Muscle layer of colon (tissue), 2 donors: ENCODE measurements at regions not wholly inside any gene's neighbourhood (a gene's known extent, or its start where the extent isn't known, plus 50 kb on each side); places are given as distances from the start of the nearest gene placed in this dataset.

Experiments used
- H3K27ac ChIP-seq: one replicate; pipeline ENCODE4 v1.7.0; 2013; ENCODE audit warnings: low read depth, mild to moderate bottlenecking, low read length, moderate library complexity
- H3K27me3 ChIP-seq, 2 donors: one replicate each; pipeline ENCODE4 v1.7.0; 2013; ENCODE audit warnings: low read length in 2 of 2, mild to moderate bottlenecking in 2 of 2; ENCODE audit not compliant: insufficient read depth in 2 of 2, control insufficient read depth in 1 of 2
- H3K36me3 ChIP-seq: one replicate; pipeline ENCODE4 v1.7.0; 2013; ENCODE audit warnings: mild to moderate bottlenecking, low read length; ENCODE audit not compliant: insufficient read depth
- H3K4me1 ChIP-seq: one replicate; pipeline ENCODE4 v1.7.0; 2013; ENCODE audit warnings: mild to moderate bottlenecking, low read length; ENCODE audit not compliant: insufficient read depth
- H3K4me3 ChIP-seq, 2 donors: one replicate each; pipeline ENCODE4 v1.7.0; 2013; ENCODE audit warnings: low read length in 2 of 2, low read depth in 1 of 2, mild to moderate bottlenecking in 1 of 2, moderate library complexity in 1 of 2
- H3K9ac ChIP-seq: one replicate; pipeline ENCODE4 v1.7.0; 2013; ENCODE audit warnings: low read length
- H3K9me3 ChIP-seq: one replicate; pipeline ENCODE4 v1.7.0; 2013; ENCODE audit warnings: mild to moderate bottlenecking, low read length
- donor health status: abdominal sarcoma.
- donor health status: Adenocarcinoma of cecum.

- Histone ChIP-seq H3K36me3 (no peaks in the 10 kb centered on the region), H3K27me3 (no peaks in the 10 kb centered on the region), H3K4me3 (no peak overlapping the region), H3K9me3 (no peaks in the 10 kb centered on the region), H3K27ac (no peak overlapping the region), H3K9ac (no peak overlapping the region), H3K4me1 (no peaks in the 10 kb centered on the region)
Measured at GRCh38 chr2:5589183-5589582, 103.0 kb upstream of the SOX11 start.

GRCh38 chr2:5590886-5591285 lies 101.3 kb upstream of the SOX11 start:
- Histone ChIP-seq H3K27me3 (no peaks in the 10 kb centered on the region), H3K9ac (no peak overlapping the region), H3K4me1 (no peaks in the 10 kb centered on the region), H3K9me3 (no peaks in the 10 kb centered on the region), H3K4me3 (no peak overlapping the region), H3K36me3 (no peaks in the 10 kb centered on the region), H3K27ac (no peak overlapping the region)

GRCh38 chr2:5592916-5593315 lies 99.3 kb upstream of the SOX11 start:
- no peaks in the 10 kb centered on the region for H3K36me3 ChIP-seq

GRCh38 chr2:5594249-5594695 lies 97.9 kb upstream of the SOX11 start:
- no peak overlapping the region for H3K9ac ChIP-seq
- no peaks in the 10 kb centered on the region for H3K27me3 ChIP-seq
- no peak overlapping the region for H3K27ac ChIP-seq
- no peaks in the 10 kb centered on the region for H3K9me3 ChIP-seq
- no peaks in the 10 kb centered on the region for H3K36me3 ChIP-seq
- H3K4me3 ChIP-seq = no peak overlapping the region
- no peaks in the 10 kb centered on the region for H3K4me1 ChIP-seq

More at GRCh38 chr2:5592916-5593315, 99.3 kb upstream of the SOX11 start:
- no peak overlapping the region for H3K9ac ChIP-seq
- H3K4me1 ChIP-seq = no peaks in the 10 kb centered on the region
- no peaks in the 10 kb centered on the region for H3K9me3 ChIP-seq
- no peaks in the 10 kb centered on the region for H3K27me3 ChIP-seq
- H3K4me3 ChIP-seq = no peak overlapping the region
- no peak overlapping the region for H3K27ac ChIP-seq

GRCh38 chr2:5596868-5597267 lies 95.3 kb upstream of the SOX11 start:
- no peaks in the 10 kb centered on the region for H3K36me3 ChIP-seq
- H3K4me1 ChIP-seq = no peaks in the 10 kb centered on the region
- H3K9ac ChIP-seq = no peak overlapping the region
- no peaks in the 10 kb centered on the region for H3K27me3 ChIP-seq
- H3K27ac ChIP-seq = no peak overlapping the region
- no peaks in the 10 kb centered on the region for H3K9me3 ChIP-seq
- H3K4me3 ChIP-seq = no peak overlapping the region

GRCh38 chr2:5598156-5598555 lies 94.0 kb upstream of the SOX11 start:
- Histone ChIP-seq H3K4me3 (no peak overlapping the region), H3K9ac (no peak overlapping the region)

GRCh38 chr2:5609201-5609600 lies 83.0 kb upstream of the SOX11 start:
- H3K4me1 ChIP-seq = no peaks in the 10 kb centered on the region
- no peak overlapping the region for H3K27ac ChIP-seq
- H3K9me3 ChIP-seq = no peaks in the 10 kb centered on the region
- no peaks in the 10 kb centered on the region for H3K27me3 ChIP-seq
- H3K36me3 ChIP-seq = no peaks in the 10 kb centered on the region
- no peak overlapping the region for H3K4me3 ChIP-seq
- H3K9ac ChIP-seq = no peak overlapping the region

More at GRCh38 chr2:5598156-5598555, 94.0 kb upstream of the SOX11 start:
- Histone ChIP-seq H3K9me3 (no peaks in the 10 kb centered on the region), H3K27ac (no peak overlapping the region), H3K36me3 (no peaks in the 10 kb centered on the region), H3K4me1 (no peaks in the 10 kb centered on the region), H3K27me3 (no peaks in the 10 kb centered on the region)

GRCh38 chr2:5612666-5613065 lies 79.5 kb upstream of the SOX11 start:
- no peaks in the 10 kb centered on the region for H3K9me3 ChIP-seq
- no peaks in the 10 kb centered on the region for H3K27me3 ChIP-seq

GRCh38 chr2:5616019-5616418 lies 76.2 kb upstream of the SOX11 start:
- no peaks in the 10 kb centered on the region for H3K36me3 ChIP-seq
- H3K27ac ChIP-seq = no peak overlapping the region
- no peaks in the 10 kb centered on the region for H3K4me1 ChIP-seq
- H3K9me3 ChIP-seq = no peaks in the 10 kb centered on the region
- H3K27me3 ChIP-seq = no peaks in the 10 kb centered on the region
- H3K4me3 ChIP-seq = no peak overlapping the region
- no peak overlapping the region for H3K9ac ChIP-seq

More at GRCh38 chr2:5612666-5613065, 79.5 kb upstream of the SOX11 start:
- H3K4me1 ChIP-seq = no peaks in the 10 kb centered on the region
- H3K4me3 ChIP-seq = no peak overlapping the region
- H3K27ac ChIP-seq = no peak overlapping the region
- no peaks in the 10 kb centered on the region for H3K36me3 ChIP-seq
- H3K9ac ChIP-seq = no peak overlapping the region

- H3K36me3 ChIP-seq = no peaks in the 10 kb centered on the region
- no peak overlapping the region for H3K4me3 ChIP-seq
- H3K4me1 ChIP-seq = no peaks in the 10 kb centered on the region
- H3K9me3 ChIP-seq = no peaks in the 10 kb centered on the region
- H3K27me3 ChIP-seq = no peaks in the 10 kb centered on the region
- no peak overlapping the region for H3K9ac ChIP-seq
- no peak overlapping the region for H3K27ac ChIP-seq
Measured at GRCh38 chr2:5617358-5617757, 74.8 kb upstream of the SOX11 start.

GRCh38 chr2:5617796-5618195 lies 74.4 kb upstream of the SOX11 start:
- no peaks in the 10 kb centered on the region for H3K4me1 ChIP-seq
- no peak overlapping the region for H3K9ac ChIP-seq
- no peaks in the 10 kb centered on the region for H3K27me3 ChIP-seq
- no peak overlapping the region for H3K27ac ChIP-seq
- no peaks in the 10 kb centered on the region for H3K9me3 ChIP-seq
- H3K4me3 ChIP-seq = no peak overlapping the region
- no peaks in the 10 kb centered on the region for H3K36me3 ChIP-seq

GRCh38 chr2:5618271-5618670 lies 73.9 kb upstream of the SOX11 start:
- Histone ChIP-seq H3K27ac (no peak overlapping the region), H3K27me3 (no peaks in the 10 kb centered on the region), H3K4me3 (no peak overlapping the region), H3K9me3 (no peaks in the 10 kb centered on the region), H3K4me1 (no peaks in the 10 kb centered on the region), H3K36me3 (no peaks in the 10 kb centered on the region), H3K9ac (no peak overlapping the region)
